22Rv1 (cell line): ENCODE measurements at regions not wholly inside any gene's neighbourhood (a gene's known extent, or its start where the extent isn't known, plus 50 kb on each side); places are given as distances from the start of the nearest gene placed in this dataset.
"Not testable (repeated sequence)": the region's sequence is repeated elsewhere in the genome, so short reads cannot be mapped to it uniquely, and the experiment has no call there.

Experiments
- CTCF ChIP-seq: fragments of 450-650 bp; IDR thresholded peaks from 2 replicates; pipeline ENCODE4 v1.5.1; 2017; ENCODE audit warnings: mild to moderate bottlenecking
- ZFX ChIP-seq: fragments of 450-650 bp; IDR thresholded peaks from 2 replicates; pipeline ENCODE4 v1.6.1; 2017; ENCODE audit warnings: antibody characterized with exemption, borderline replicate concordance

- peak; percentile 60 for TF ChIP-seq CTCF
- TF ChIP-seq ZFX: not testable (repeated sequence)
These were observed 55.4 kb upstream of the IQSEC3 start for GRCh38 chr12:10879-11812.
